GM12878 (cell line): ENCODE measurements at regions not wholly inside any gene's neighbourhood (a gene's known extent, or its start where the extent isn't known, plus 50 kb on each side); places are given as distances from the start of the nearest gene placed in this dataset.

Experiments
- ATAC-seq: fragments of 200-7000 bp; cut with Tn5 transposase; 3 replicates; pipeline ENCODE4 v1.9.1; 2020; ENCODE audit warnings: mild to moderate bottlenecking, moderate library complexity
- BruUV-seq: library from RNA; stranded (reverse); fragments of 400-500 nt; replicated peaks from 2 replicates; lab custom pipeline; 2021; lab: Mats Ljungman, UMichigan
- CTCF ChIA-PET: fragments of 300-600 bp; sonication (Branson Sonifier 250); formaldehyde crosslinking; extraction: SDS; loops from one replicate; lab custom pipeline; 2021; ENCODE audit warnings: inconsistent platforms; lab: Yijun Ruan, JAX
- POLR2A ChIA-PET: fragments of 350-600 bp; formaldehyde crosslinking; extraction: SDS; loops from one replicate; lab custom pipeline; 2021; ENCODE audit warnings: inconsistent platforms; lab: Charles Lee
- RAD21 ChIA-PET: fragments of 300-600 bp; sonication (Branson Sonifier 250); formaldehyde crosslinking; loops from one replicate; lab custom pipeline; 2023; ENCODE audit warnings: antibody characterized with exemption; ENCODE audit not compliant: unreplicated experiment; lab: Charles Lee
- SMC1A ChIA-PET: fragments of 300-600 bp; sonication (Branson Sonifier 250); formaldehyde crosslinking; loops from one replicate; lab custom pipeline; 2023; ENCODE audit not compliant: unreplicated experiment, uncharacterized antibody; lab: Charles Lee
- DNase-seq: peaks from one replicate; pipeline ENCODE4 v3.0.0-alpha.2; 2011; ENCODE audit warnings: low read depth, low spot score
- FAIRE-seq: peaks from 3 replicates; lab custom pipeline; 2011; peaks lifted over from hg19 to GRCh38; lab: Jason Lieb, UNC
- H2AFZ ChIP-seq: 2 replicates; pipeline ENCODE4 v1.6.0; 2011; ENCODE audit warnings: low read depth, low read length, control low read depth; ENCODE audit not compliant: control insufficient read depth
- H3K27ac ChIP-seq: 2 replicates; pipeline ENCODE4 v1.5.1; 2011; ENCODE audit warnings: control low read depth; ENCODE audit not compliant: control insufficient read depth, insufficient read depth
- H3K27me3 ChIP-seq, 2 experiments: replicated peaks in 1 of 2; 2 replicates each; pipeline versions ENCODE4 v1.6.0 to v1.6.1; 2011; ENCODE audit warnings: low read length in 1 of 2; ENCODE audit not compliant: control insufficient read depth in 2 of 2, insufficient read depth in 2 of 2
- H3K36me3 ChIP-seq, 2 experiments: 2 replicates each; pipeline ENCODE4 v1.5.1; 2011; ENCODE audit warnings: low read length in 1 of 2; ENCODE audit not compliant: control insufficient read depth in 2 of 2, insufficient read depth in 2 of 2
- H3K4me1 ChIP-seq: 2 replicates; pipeline ENCODE4 v1.6.1; 2011; ENCODE audit warnings: mild to moderate bottlenecking, low read length, moderate library complexity, mixed read lengths; ENCODE audit not compliant: control insufficient read depth, insufficient read depth
- H3K4me2 ChIP-seq: 2 replicates; pipeline ENCODE4 v1.6.0; 2011; ENCODE audit warnings: control low read depth; ENCODE audit not compliant: control insufficient read depth, insufficient read depth
- H3K4me3 ChIP-seq: fragments of 200-600 bp; sonication (generic); 2 replicates; pipeline ENCODE4 v1.5.1; 2016
- H3K79me2 ChIP-seq: 2 replicates; pipeline ENCODE4 v1.6.0; 2011; ENCODE audit warnings: low read length; ENCODE audit not compliant: control insufficient read depth, insufficient read depth
- H3K9ac ChIP-seq: 2 replicates; pipeline ENCODE4 v1.8.0; 2011; ENCODE audit warnings: low read length, control low read depth, mixed read lengths; ENCODE audit not compliant: control insufficient read depth, insufficient read depth
- H3K9me3 ChIP-seq: replicated peaks from 3 replicates; pipeline ENCODE4 v1.5.1; 2011; ENCODE audit warnings: mild to moderate bottlenecking, low read length; ENCODE audit not compliant: control insufficient read depth, insufficient read depth
- H4K20me1 ChIP-seq: 2 replicates; pipeline ENCODE4 v1.6.0; 2011; ENCODE audit not compliant: control insufficient read depth, insufficient read depth
- ASH2L ChIP-seq: fragments of 300-600, 200-600 bp; sonication (generic); IDR thresholded peaks from 2 replicates; pipeline ENCODE4 v1.6.1; 2017; ENCODE audit warnings: low read depth, mild to moderate bottlenecking, borderline replicate concordance
- EGR1 ChIP-seq, 2 experiments: IDR thresholded peaks; 1 replicate in 1 of 2; 2 replicates in 1 of 2; pipeline ENCODE4 v1.6.1; 2011 to 2012; ENCODE audit warnings: low read depth in 2 of 2, low read length in 2 of 2, borderline replicate concordance in 1 of 2, mild to moderate bottlenecking in 1 of 2, moderate library complexity in 1 of 2
- FOS ChIP-seq: IDR thresholded peaks from 3 replicates; pipeline ENCODE4 v1.6.1; 2011; ENCODE audit warnings: borderline replicate concordance; ENCODE audit not compliant: insufficient read length; ENCODE audit errors: extremely low read depth
- GABPA ChIP-seq: IDR thresholded peaks from 2 replicates; pipeline ENCODE4 v1.6.1; 2014; ENCODE audit warnings: antibody characterized with exemption, low read depth, mild to moderate bottlenecking, inconsistent platforms
- HCFC1 ChIP-seq: fragments of 150-350 bp; IDR thresholded peaks from 2 replicates; pipeline ENCODE4 v1.6.1; 2014; ENCODE audit warnings: low read length
- IRF4 ChIP-seq: IDR thresholded peaks from 2 replicates; pipeline ENCODE4 v1.6.1; 2011; ENCODE audit warnings: low read depth, low read length
- MEF2A ChIP-seq: IDR thresholded peaks from 2 replicates; pipeline ENCODE4 v1.6.1; 2011; ENCODE audit warnings: low read depth, mild to moderate bottlenecking, low read length, moderate library complexity; ENCODE audit not compliant: insufficient read depth
- MTA2 ChIP-seq: fragments of 450-650 bp; IDR thresholded peaks from 2 replicates; pipeline ENCODE4 v1.6.1; 2016; ENCODE audit warnings: low read depth, mild to moderate bottlenecking, moderate library complexity
- MXI1 ChIP-seq: fragments of 150-350 bp; IDR thresholded peaks from 2 replicates; pipeline ENCODE4 v1.6.1; 2011; ENCODE audit warnings: low read depth, mild to moderate bottlenecking, inconsistent platforms, low read length, improper control_type of control experiment
- NBN ChIP-seq: fragments of 450-650 bp; IDR thresholded peaks from 2 replicates; pipeline ENCODE4 v1.6.1; 2016
- NFIC ChIP-seq: IDR thresholded peaks from 2 replicates; pipeline ENCODE4 v1.6.1; 2012; ENCODE audit warnings: low read depth, mild to moderate bottlenecking, inconsistent platforms, low read length, moderate library complexity
- POLR2A ChIP-seq: IDR thresholded peaks from 2 replicates; pipeline ENCODE4 v1.6.1; 2011; ENCODE audit warnings: low read depth, mild to moderate bottlenecking, low read length
- POLR2AphosphoS2 ChIP-seq: IDR thresholded peaks from 2 replicates; pipeline ENCODE4 v1.6.1; 2011; ENCODE audit warnings: low read depth, mild to moderate bottlenecking, low read length, improper control_type of control experiment, moderate library complexity
- SMARCA5 ChIP-seq: fragments of 450-650 bp; IDR thresholded peaks from 2 replicates; pipeline ENCODE4 v1.6.1; 2017; ENCODE audit warnings: mild to moderate bottlenecking
- YBX1 ChIP-seq: fragments of 450-650 bp; IDR thresholded peaks from 2 replicates; pipeline ENCODE4 v1.6.1; 2016; ENCODE audit warnings: antibody characterized with exemption
- YY1 ChIP-seq: IDR thresholded peaks from 2 replicates; pipeline ENCODE4 v1.6.1; 2011; ENCODE audit warnings: low read depth, mild to moderate bottlenecking, low read length
- ZNF207 ChIP-seq: fragments of 450-650 bp; IDR thresholded peaks from 2 replicates; pipeline ENCODE4 v1.6.1; 2014; ENCODE audit warnings: antibody characterized with exemption, mild to moderate bottlenecking, borderline replicate concordance
- ZNF24 ChIP-seq: fragments of 450-650 bp; IDR thresholded peaks from 2 replicates; pipeline ENCODE4 v1.6.1; 2017; ENCODE audit warnings: antibody characterized with exemption, mild to moderate bottlenecking
- ZNF622 ChIP-seq: fragments of 450-650 bp; IDR thresholded peaks from 2 replicates; pipeline ENCODE4 v1.6.1; 2017; ENCODE audit warnings: mild to moderate bottlenecking, inconsistent platforms
- ZZZ3 ChIP-seq: IDR thresholded peaks from 2 replicates; pipeline ENCODE4 v1.6.1; 2011; ENCODE audit warnings: low read depth; ENCODE audit not compliant: control insufficient read depth, insufficient read length
- WGBS: methylation state at CpG from one replicate; pipeline ENCODE4 v1.1.6; 2016; ENCODE audit warnings: low lambda C conversion rate; ENCODE audit not compliant: insufficient replicate concordance, insufficient coverage; ENCODE audit errors: missing lambda C conversion rate; 5-methylcytosine and 5-hydroxymethylcytosine counted together
- in situ Hi-C: fragments of 300-500 bp; cut with MboI; formaldehyde crosslinking; loops from 9 replicates; pipeline ENCODE4 v1.14.3; 2018; ENCODE audit warnings: mixed read lengths
- intact Hi-C: fragments of 100-400 bp; cut with micrococcal nuclease; formaldehyde crosslinking; loops from one replicate; pipeline ENCODE4 v1.14.2; 2022; ENCODE audit not compliant: unreplicated experiment
- TF ChIP-seq, protein P1 (sequence below): IDR thresholded peaks from 2 replicates; pipeline ENCODE4 v1.6.1; 2012; ENCODE audit warnings: low read depth, low read length, improper control_type of control experiment
- TF ChIP-seq, protein P2 (sequence below): fragments of 450-650 bp; IDR thresholded peaks from 2 replicates; pipeline ENCODE4 v1.6.1; 2017; ENCODE audit warnings: low read depth, mild to moderate bottlenecking, moderate library complexity

DNA sequence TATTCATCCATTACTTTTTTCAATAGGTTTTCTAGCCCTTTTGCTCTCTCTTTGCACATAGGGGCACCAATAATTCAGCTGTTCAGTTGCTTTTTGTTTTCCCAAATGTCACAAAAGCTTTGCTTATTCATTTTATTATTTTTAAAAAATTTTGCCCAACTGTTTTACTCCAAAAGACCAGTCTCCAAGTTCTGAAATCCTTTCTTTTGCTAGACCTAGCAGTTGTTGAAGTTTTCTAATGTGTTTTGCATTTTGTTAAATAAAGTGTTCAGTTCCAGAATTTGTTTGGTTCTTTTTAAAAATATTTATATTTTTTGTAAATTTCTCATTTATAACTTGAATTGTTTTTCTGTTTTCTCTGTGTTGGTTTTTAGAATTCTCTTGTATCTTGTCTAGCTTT is 1227.3 kb downstream of the ROBO2 start:
- H3K4me3 ChIP-seq, result no peak overlapping the region
- no peaks in the 10 kb centered on the region for H3K79me2 ChIP-seq
- intact Hi-C loops (no loop called here), in situ Hi-C loops (no loop called here)
- SMC1A ChIA-PET, result no interaction called here
- POLR2A ChIA-PET, result no interaction called here
- no peaks in the 10 kb centered on the region for H3K36me3 ChIP-seq
- H3K4me1 ChIP-seq, result no peaks in the 10 kb centered on the region; the same call in 1 of the 2 replicates
- DNase-seq, result no peak
- TF ChIP-seq GABPA (no peak), ZNF207 (no peak), FOS (no peak), MEF2A (no peak), POLR2AphosphoS2 (no peak), YBX1 (no peak), ZNF622 (no peak), MTA2 (no peak)
- no peaks in the 10 kb centered on the region for H4K20me1 ChIP-seq
- no peak overlapping the region for H3K4me2 ChIP-seq
- no peak overlapping the region for H3K9ac ChIP-seq
- no TSS peak for BruUV-seq
- RAD21 ChIA-PET, result no interaction called here
- no peak for FAIRE-seq
- CTCF ChIA-PET, result interaction anchor here (0.9 kb wide), 1 partner anchor 10 kb away, joined by 3 read pairs; no protein-coding TSS in a partner anchor
- no peak overlapping the region for H2AFZ ChIP-seq
- H3K27ac ChIP-seq, result no peak overlapping the region
- no peaks in the 10 kb centered on the region for H3K27me3 ChIP-seq
- H3K9me3 ChIP-seq, result no peaks in the 10 kb centered on the region; the same call in 2 of the 3 replicates
- no peak for ATAC-seq

DNA sequence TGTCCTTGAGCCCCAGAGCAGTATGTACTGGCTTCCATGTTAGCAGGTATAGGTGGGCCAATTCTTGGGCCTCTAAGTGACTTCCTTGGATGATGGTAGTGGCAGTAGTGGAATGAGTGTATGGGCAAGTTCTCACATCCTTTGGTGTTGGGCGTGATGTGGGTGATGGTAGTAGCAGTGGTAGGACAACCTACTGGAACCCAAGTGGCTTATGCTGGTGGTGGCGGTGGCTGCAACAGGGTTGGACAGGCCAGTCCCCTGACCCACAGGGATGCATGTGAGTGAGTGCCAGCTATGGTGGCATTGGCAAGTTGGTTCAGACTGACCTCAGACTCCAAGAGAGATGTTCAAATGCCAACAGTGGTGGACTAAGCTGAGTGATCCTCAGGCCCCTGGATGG is 1228.2 kb downstream of the ROBO2 start:
- Histone ChIP-seq H3K27ac (no peak overlapping the region), H3K4me3 (no peak overlapping the region), H2AFZ (no peak overlapping the region), H3K4me1 (no peaks in the 10 kb centered on the region; the same call in 1 of the 2 replicates), H3K79me2 (no peaks in the 10 kb centered on the region), H3K27me3 (no peaks in the 10 kb centered on the region), H4K20me1 (no peaks in the 10 kb centered on the region), H3K36me3 (no peaks in the 10 kb centered on the region), H3K9me3 (no peaks in the 10 kb centered on the region; the same call in 2 of the 3 replicates), H3K4me2 (no peak overlapping the region), H3K9ac (no peak overlapping the region)
- in situ Hi-C loops, result no loop called here
- DNase-seq (no peak), FAIRE-seq (no peak), ATAC-seq (no peak)
- TF ChIP-seq SMARCA5 (no peak), ZZZ3 (no peak), MXI1 (no peak), ASH2L (no peak), EGR1 (IDR thresholded peaks at IDR 0.05; ENCODE audit: borderline replicate concordance in 1 of 2, low read depth in 2 of 2, low read length in 2 of 2) (no peak), ZNF24 (no peak), HCFC1 (no peak), POLR2A (no peak), YY1 (no peak), NBN (no peak), IRF4 (no peak), NFIC (no peak)
- TF ChIP-seq, protein P1, sequence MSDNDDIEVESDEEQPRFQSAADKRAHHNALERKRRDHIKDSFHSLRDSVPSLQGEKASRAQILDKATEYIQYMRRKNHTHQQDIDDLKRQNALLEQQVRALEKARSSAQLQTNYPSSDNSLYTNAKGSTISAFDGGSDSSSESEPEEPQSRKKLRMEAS, result no peak
- TF ChIP-seq, protein P2, sequence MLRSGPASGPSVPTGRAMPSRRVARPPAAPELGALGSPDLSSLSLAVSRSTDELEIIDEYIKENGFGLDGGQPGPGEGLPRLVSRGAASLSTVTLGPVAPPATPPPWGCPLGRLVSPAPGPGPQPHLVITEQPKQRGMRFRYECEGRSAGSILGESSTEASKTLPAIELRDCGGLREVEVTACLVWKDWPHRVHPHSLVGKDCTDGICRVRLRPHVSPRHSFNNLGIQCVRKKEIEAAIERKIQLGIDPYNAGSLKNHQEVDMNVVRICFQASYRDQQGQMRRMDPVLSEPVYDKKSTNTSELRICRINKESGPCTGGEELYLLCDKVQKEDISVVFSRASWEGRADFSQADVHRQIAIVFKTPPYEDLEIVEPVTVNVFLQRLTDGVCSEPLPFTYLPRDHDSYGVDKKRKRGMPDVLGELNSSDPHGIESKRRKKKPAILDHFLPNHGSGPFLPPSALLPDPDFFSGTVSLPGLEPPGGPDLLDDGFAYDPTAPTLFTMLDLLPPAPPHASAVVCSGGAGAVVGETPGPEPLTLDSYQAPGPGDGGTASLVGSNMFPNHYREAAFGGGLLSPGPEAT, result no peak
- ChIA-PET CTCF (no interaction called here), POLR2A (no interaction called here), RAD21 (no interaction called here), SMC1A (no interaction called here)
- 63% methylated on average over 2 of the region's 2 CpGs for WGBS
- BruUV-seq, result no TSS peak
- intact Hi-C loops, result no loop called here
